Mesothelial cell of epicardium (in vitro differentiated cells): ENCODE measurements at regions not wholly inside any gene's neighbourhood (a gene's known extent, or its start where the extent isn't known, plus 50 kb on each side); places are given as distances from the start of the nearest gene placed in this dataset.
A peak's percentile ranks its signal among the peaks of the same experiment; 100 is the strongest.

Source experiments
- DNase-seq, 2 experiments: peaks; one replicate each; pipeline ENCODE4 v3.0.0; 2021; ENCODE audit warnings: low spot score in 2 of 2; ENCODE audit not compliant: unreplicated experiment in 2 of 2
- H3K27ac Mint-ChIP-seq: 2 replicates; pipeline ENCODE4 v1.8.0; 2021; ENCODE audit warnings: mixed read lengths
- H3K27me3 Mint-ChIP-seq: 2 replicates; pipeline ENCODE4 v1.8.0; 2021; ENCODE audit warnings: low read depth, mixed read lengths
- H3K36me3 Mint-ChIP-seq: 2 replicates; pipeline ENCODE4 v1.8.0; 2021; ENCODE audit warnings: mixed read lengths
- H3K4me1 Mint-ChIP-seq: 2 replicates; pipeline ENCODE4 v1.8.0; 2021; ENCODE audit warnings: mixed read lengths
- H3K4me3 Mint-ChIP-seq: 2 replicates; pipeline ENCODE4 v1.8.0; 2021; ENCODE audit warnings: mild to moderate bottlenecking, moderate library complexity, mixed read lengths
- H3K9me3 Mint-ChIP-seq: 2 replicates; pipeline ENCODE4 v1.8.0; 2021; ENCODE audit warnings: mixed read lengths
- TF ChIP-seq, protein P1 (sequence below): fragments of 200-600 bp; sonication (generic); IDR thresholded peaks from one replicate; pipeline ENCODE4 v1.5.0; 2021; ENCODE audit warnings: antibody characterized with exemption; ENCODE audit not compliant: unreplicated experiment

- peaks cover 66% of the 10 kb centered on the region for H3K4me1 Mint-ChIP-seq
- H3K9me3 Mint-ChIP-seq: no peaks in the 10 kb centered on the region
- TF ChIP-seq, protein P1, sequence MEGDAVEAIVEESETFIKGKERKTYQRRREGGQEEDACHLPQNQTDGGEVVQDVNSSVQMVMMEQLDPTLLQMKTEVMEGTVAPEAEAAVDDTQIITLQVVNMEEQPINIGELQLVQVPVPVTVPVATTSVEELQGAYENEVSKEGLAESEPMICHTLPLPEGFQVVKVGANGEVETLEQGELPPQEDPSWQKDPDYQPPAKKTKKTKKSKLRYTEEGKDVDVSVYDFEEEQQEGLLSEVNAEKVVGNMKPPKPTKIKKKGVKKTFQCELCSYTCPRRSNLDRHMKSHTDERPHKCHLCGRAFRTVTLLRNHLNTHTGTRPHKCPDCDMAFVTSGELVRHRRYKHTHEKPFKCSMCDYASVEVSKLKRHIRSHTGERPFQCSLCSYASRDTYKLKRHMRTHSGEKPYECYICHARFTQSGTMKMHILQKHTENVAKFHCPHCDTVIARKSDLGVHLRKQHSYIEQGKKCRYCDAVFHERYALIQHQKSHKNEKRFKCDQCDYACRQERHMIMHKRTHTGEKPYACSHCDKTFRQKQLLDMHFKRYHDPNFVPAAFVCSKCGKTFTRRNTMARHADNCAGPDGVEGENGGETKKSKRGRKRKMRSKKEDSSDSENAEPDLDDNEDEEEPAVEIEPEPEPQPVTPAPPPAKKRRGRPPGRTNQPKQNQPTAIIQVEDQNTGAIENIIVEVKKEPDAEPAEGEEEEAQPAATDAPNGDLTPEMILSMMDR: no peak
- no peak overlapping the region for H3K27ac Mint-ChIP-seq
- no peaks in the 10 kb centered on the region for H3K27me3 Mint-ChIP-seq
- H3K36me3 Mint-ChIP-seq: no peaks in the 10 kb centered on the region
- no peak for DNase-seq
- no peak overlapping the region for H3K4me3 Mint-ChIP-seq
These were observed 162.3 kb downstream of the SPRY1 start for GRCh38 chr4:123558865-123559264.

GRCh38 chr4:123559955-123560871, 163.6 kb downstream of the SPRY1 start:
- Mint-ChIP-seq H3K4me3 (no peak overlapping the region), H3K27me3 (no peaks in the 10 kb centered on the region), H3K27ac (peak overlapping the region; percentile 73), H3K4me1 (peaks cover 63% of the 10 kb centered on the region), H3K36me3 (no peaks in the 10 kb centered on the region), H3K9me3 (no peaks in the 10 kb centered on the region)
- DNase-seq: no peak
- TF ChIP-seq, protein P1: no peak

DNA sequence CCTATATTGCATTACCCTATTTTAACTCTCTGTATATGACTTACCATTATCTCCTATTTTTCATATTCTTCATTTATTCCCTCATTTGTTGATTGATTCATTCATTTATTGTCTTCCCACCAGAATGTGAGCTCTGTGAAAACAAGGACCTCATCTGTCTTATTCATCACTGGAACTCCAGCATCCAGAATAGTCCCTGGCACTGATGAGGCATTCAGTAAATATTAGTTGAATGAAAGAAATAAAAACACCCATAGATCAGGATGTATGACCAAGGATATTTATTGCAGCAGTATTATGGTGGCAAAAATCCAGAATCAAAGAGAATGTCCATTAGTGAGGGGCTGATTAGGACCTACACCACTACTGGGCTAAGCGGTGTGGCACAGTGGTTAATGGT, 164.9 kb downstream of the SPRY1 start:
- DNase-seq: no peak
- Mint-ChIP-seq H3K36me3 (peaks cover 5% of the 10 kb centered on the region), H3K27me3 (no peaks in the 10 kb centered on the region), H3K27ac (peak overlapping the region; percentile 6), H3K9me3 (peaks cover 9% of the 10 kb centered on the region), H3K4me3 (no peak overlapping the region), H3K4me1 (peaks cover 50% of the 10 kb centered on the region)
- TF ChIP-seq, protein P1: no peak

DNA sequence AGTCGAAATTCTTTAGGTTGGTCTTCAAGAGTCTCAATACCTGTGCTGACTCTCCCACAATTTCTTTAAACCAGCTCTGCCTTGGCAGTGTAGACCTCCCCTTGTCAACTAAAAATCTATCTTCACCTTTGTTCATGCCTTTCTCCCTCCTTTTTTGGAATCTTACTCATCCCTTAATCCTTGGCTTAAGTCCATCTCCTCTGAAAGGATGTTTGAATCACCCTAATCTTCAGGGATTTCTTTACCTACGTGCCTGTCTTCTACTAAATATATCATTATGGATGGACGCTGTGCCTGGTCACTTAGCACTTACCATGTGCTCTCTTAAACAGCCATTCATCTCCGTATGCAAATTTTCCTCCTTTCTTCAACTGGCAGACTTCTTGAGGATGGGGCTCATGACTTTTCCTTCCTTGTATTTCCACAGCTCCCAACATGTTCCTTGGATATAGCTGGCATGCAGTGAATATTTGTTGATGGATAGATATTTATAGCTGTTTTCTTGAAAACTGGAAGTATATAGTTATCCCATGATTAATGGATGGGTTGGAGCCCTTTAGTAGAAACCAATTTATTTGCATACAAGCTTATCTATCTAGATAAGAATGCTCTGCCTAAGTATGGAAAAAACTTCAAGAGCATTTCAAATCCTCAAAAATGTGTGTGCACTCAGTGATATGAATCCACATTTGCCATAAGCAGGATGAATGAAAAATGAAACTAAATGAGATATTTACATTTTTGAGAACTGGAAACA, 166.6 kb downstream of the SPRY1 start:
- H3K4me1 Mint-ChIP-seq: peaks cover 41% of the 10 kb centered on the region
- no peaks in the 10 kb centered on the region for H3K27me3 Mint-ChIP-seq
- TF ChIP-seq, protein P1: no peak
- peaks cover 24% of the 10 kb centered on the region for H3K9me3 Mint-ChIP-seq
- H3K4me3 Mint-ChIP-seq: no peak overlapping the region
- DNase-seq: no peak
- peaks cover 18% of the 10 kb centered on the region for H3K36me3 Mint-ChIP-seq
- no peak overlapping the region for H3K27ac Mint-ChIP-seq

GRCh38 chr4:123564758-123565346, 168.3 kb downstream of the SPRY1 start:
- Mint-ChIP-seq H3K9me3 (peaks cover 26% of the 10 kb centered on the region), H3K4me3 (no peak overlapping the region), H3K36me3 (peaks cover 18% of the 10 kb centered on the region), H3K4me1 (peaks cover 28% of the 10 kb centered on the region), H3K27me3 (no peaks in the 10 kb centered on the region), H3K27ac (peak overlapping the region; percentile 36)
- TF ChIP-seq, protein P1: peak; percentile 23
- no peak for DNase-seq
